Large intestine (tissue), 3 donors: ENCODE measurements at regions not wholly inside any gene's neighbourhood (a gene's known extent, or its start where the extent isn't known, plus 50 kb on each side); places are given as distances from the start of the nearest gene placed in this dataset.

Experiments
- DNase-seq, 2 donors: peaks; one replicate each; pipeline versions ENCODE4 v3.0.0 to v3.0.0-alpha.2; 2013
- H3K27ac ChIP-seq: one replicate; pipeline ENCODE4 v1.5.1; 2013; ENCODE audit warnings: low read length
- H3K27me3 ChIP-seq: 2 replicates; pipeline ENCODE4 v1.6.1; 2013; ENCODE audit warnings: low read length; ENCODE audit not compliant: control insufficient read depth, insufficient read depth
- H3K36me3 ChIP-seq: 2 replicates; pipeline ENCODE4 v1.6.1; 2013; ENCODE audit warnings: low read length; ENCODE audit not compliant: control insufficient read depth, insufficient read depth
- H3K4me1 ChIP-seq: one replicate; pipeline ENCODE4 v1.6.1; 2013; ENCODE audit warnings: low read length; ENCODE audit not compliant: control insufficient read depth, insufficient read depth
- H3K4me3 ChIP-seq: one replicate; pipeline ENCODE4 v1.5.1; 2013; ENCODE audit warnings: low read length
- H3K9me3 ChIP-seq: one replicate; pipeline ENCODE4 v1.6.1; 2013; ENCODE audit warnings: mild to moderate bottlenecking, low read depth, low read length, moderate library complexity; ENCODE audit not compliant: control insufficient read depth
- WGBS: methylation state at CpG from one replicate; pipeline ENCODE4 v1.1.5; 2013; ENCODE audit warnings: low lambda C conversion rate; ENCODE audit not compliant: insufficient coverage; 5-methylcytosine and 5-hydroxymethylcytosine counted together

DNA sequence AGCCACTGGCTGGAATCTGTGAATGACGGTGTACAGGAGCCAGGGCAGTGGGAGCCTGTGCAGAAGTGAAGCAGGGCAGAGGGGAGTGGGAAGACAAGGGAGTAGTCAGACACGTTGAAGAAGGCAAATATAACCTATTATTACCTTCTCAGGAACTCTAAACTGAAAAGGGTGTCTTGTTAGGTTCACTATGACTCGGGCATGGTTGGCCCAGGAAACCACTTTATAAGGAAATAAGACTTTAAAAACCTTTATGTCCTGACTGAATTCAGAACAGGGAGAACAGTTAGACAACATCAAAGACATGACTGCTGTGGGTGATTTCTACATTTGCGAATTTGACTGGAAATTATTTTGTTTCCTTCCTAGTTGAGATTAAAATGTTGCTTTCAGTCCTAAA is 107.5 kb downstream of the ACER2 start:
- no peak overlapping the region for H3K4me3 ChIP-seq
- H3K27ac ChIP-seq = no peak overlapping the region
- H3K27me3 ChIP-seq = peaks cover 5% of the 10 kb centered on the region
- no peak for DNase-seq
- no peaks in the 10 kb centered on the region for H3K9me3 ChIP-seq
- WGBS = 86% methylated on average over 1 of the region's 4 CpGs
- H3K36me3 ChIP-seq = no peaks in the 10 kb centered on the region
- peaks cover 4% of the 10 kb centered on the region for H3K4me1 ChIP-seq

DNA sequence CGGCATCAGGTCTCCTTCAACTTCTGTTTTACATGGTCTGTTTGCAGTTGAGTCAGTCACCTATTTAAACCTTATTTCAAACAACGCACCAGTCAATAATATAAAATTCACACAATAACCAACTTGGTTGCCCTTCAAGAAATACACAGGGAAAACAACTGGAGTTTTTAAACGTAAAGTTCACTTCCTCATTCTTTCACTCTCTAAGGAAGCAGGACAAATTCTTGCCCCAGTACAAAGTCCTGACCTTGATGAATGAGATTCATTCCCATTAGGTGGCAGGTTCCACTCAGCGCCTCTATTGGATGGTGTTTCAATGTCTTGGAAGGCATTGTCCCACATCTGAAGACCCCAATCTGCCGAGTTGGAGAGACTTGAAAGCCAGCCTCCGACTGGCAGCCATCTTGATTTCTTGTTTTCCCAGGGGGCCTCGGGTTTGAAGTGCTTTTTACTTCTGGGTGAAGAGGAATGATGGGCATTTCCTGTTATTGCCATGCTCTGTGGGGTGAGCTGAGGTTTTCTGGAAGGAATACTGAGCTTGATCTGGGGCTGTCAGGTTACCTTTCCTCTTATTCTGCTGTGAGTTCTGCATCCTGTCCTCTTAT is 105.0 kb downstream of the ACER2 start:
- H3K36me3 ChIP-seq = no peaks in the 10 kb centered on the region
- H3K9me3 ChIP-seq = no peaks in the 10 kb centered on the region
- no peak overlapping the region for H3K27ac ChIP-seq
- peaks cover 7% of the 10 kb centered on the region for H3K27me3 ChIP-seq
- peak in 1 of 2 donors; percentile 8 for DNase-seq
- no peak overlapping the region for H3K4me3 ChIP-seq
- WGBS = 80% methylated on average over 2 of the region's 7 CpGs
- peaks cover 4% of the 10 kb centered on the region for H3K4me1 ChIP-seq

DNA sequence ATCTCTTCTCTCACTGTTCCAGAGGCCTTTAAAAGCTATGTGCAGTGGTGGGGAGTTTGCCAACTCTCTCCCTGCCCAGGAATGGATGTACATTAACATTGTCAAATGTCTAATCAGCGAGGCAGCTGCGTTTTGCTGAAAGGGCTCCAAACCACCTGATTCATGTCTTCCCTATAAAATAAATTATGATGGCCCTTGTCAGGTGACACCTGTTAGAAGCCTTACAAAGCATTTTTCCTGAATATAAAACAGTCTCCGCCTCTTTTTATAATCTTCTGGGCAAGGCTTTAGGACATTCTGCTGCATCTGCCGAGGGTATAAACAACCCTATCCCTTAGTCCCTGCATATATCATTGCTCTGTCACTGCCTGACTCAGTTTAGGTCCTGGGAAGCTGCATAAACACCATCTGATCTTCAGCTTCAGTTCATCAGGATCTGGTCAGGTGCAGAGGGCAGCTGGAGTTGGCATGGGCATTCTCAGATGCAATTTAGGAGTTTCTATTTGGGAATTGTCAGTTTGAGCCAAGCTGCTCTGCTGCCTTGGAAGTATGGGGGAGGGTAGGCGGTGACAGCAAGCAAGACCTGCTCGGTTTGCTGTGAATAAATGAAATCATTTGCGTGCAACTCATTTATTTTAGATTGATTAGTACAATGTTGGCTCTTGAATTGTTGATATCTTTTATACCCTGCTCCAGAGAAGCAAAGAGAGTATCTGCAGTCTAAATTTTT is 103.5 kb downstream of the ACER2 start:
- H3K27ac ChIP-seq = no peak overlapping the region
- WGBS = 69% methylated on average over 3 of the region's 7 CpGs
- H3K27me3 ChIP-seq = peaks cover 5% of the 10 kb centered on the region
- no peaks in the 10 kb centered on the region for H3K9me3 ChIP-seq
- H3K4me1 ChIP-seq = peaks cover 4% of the 10 kb centered on the region
- no peak overlapping the region for H3K4me3 ChIP-seq
- H3K36me3 ChIP-seq = no peaks in the 10 kb centered on the region
- no peak for DNase-seq

DNA sequence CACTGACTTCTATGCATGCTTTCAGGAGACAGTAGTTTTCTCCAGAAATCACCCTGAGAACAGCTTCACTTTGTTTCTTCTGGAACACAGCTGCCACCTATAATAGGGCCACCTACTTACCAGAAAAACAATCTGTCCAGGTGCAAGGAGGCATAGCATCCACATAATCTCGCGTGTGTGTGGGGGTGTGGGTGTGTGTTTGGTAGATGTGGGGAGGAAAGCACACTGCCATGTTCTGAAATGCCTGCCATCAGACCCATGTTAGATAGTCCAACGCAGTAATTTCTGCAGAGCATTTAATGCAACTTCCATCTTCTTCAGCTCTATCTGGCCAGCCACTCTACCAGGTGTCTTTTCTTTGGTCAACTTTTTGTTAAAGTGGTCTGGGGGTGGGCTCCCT is 102.9 kb downstream of the ACER2 start:
- H3K4me1 ChIP-seq = peaks cover 4% of the 10 kb centered on the region
- DNase-seq = no peak
- no peaks in the 10 kb centered on the region for H3K36me3 ChIP-seq
- WGBS = no CpG with 5 or more reads among the region's 3 CpGs
- H3K27ac ChIP-seq = no peak overlapping the region
- peaks cover 5% of the 10 kb centered on the region for H3K27me3 ChIP-seq
- no peaks in the 10 kb centered on the region for H3K9me3 ChIP-seq
- no peak overlapping the region for H3K4me3 ChIP-seq

DNA sequence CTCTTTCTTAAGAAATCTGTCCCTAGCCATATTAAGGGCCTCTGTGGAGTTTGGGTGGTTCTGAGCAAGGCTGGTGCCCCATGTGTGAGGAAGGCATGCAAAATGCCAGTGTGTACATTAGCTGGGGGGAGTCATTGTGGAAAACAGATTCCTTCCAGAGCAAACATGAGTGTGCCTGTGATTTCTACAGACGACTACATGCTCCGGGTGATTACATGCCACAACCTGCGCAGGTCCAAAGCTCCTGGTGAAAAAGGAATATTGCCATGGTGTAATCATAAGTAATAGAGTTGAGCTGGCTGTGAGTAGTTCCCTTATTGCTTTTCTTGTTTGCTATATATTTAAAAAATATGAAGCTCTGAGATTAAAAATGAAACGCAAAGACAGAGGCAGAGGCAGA is 102.1 kb downstream of the ACER2 start:
- no peak overlapping the region for H3K4me3 ChIP-seq
- DNase-seq = no peak
- no peak overlapping the region for H3K27ac ChIP-seq
- peaks cover 2% of the 10 kb centered on the region for H3K27me3 ChIP-seq
- WGBS = 80% methylated on average over 1 of the region's 4 CpGs
- no peaks in the 10 kb centered on the region for H3K9me3 ChIP-seq
- H3K4me1 ChIP-seq = peaks cover 4% of the 10 kb centered on the region
- no peaks in the 10 kb centered on the region for H3K36me3 ChIP-seq
